Fibroblast of villous mesenchyme (primary cell): ENCODE measurements at regions not wholly inside any gene's neighbourhood (a gene's known extent, or its start where the extent isn't known, plus 50 kb on each side); places are given as distances from the start of the nearest gene placed in this dataset.

Experiments used
- DNase-seq: peaks from one replicate; pipeline ENCODE4 v3.0.0-alpha.2; 2010; ENCODE audit warnings: low read depth
- H3K4me3 ChIP-seq: 2 replicates; pipeline ENCODE4 v1.5.1; 2011; ENCODE audit warnings: low read depth, mild to moderate bottlenecking, low read length
- TF ChIP-seq, protein P1 (sequence below): IDR thresholded peaks from 2 replicates; pipeline ENCODE4 v1.5.1; 2012; ENCODE audit warnings: low read depth, mild to moderate bottlenecking, low read length; ENCODE audit not compliant: insufficient read depth

DNA sequence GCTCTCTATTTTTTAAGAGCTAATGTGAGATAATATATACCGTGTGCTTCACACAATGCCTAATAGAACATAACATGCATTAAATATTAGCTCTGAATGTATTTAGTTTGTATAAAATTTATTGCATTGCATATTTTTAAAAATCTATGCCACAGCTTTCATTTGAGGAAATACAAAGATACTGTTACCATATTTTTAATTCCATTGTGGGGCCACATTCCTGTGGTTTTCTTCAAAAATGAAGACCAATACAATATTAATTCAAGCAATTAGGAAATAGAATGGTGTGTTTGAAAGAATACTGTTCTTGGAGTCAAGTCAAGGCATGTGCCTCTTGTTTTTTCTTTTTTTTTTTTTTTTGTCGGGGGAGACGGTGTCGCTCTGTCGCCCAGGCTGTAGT lies 95.4 kb upstream of the CADPS start:
- TF ChIP-seq, protein P1, sequence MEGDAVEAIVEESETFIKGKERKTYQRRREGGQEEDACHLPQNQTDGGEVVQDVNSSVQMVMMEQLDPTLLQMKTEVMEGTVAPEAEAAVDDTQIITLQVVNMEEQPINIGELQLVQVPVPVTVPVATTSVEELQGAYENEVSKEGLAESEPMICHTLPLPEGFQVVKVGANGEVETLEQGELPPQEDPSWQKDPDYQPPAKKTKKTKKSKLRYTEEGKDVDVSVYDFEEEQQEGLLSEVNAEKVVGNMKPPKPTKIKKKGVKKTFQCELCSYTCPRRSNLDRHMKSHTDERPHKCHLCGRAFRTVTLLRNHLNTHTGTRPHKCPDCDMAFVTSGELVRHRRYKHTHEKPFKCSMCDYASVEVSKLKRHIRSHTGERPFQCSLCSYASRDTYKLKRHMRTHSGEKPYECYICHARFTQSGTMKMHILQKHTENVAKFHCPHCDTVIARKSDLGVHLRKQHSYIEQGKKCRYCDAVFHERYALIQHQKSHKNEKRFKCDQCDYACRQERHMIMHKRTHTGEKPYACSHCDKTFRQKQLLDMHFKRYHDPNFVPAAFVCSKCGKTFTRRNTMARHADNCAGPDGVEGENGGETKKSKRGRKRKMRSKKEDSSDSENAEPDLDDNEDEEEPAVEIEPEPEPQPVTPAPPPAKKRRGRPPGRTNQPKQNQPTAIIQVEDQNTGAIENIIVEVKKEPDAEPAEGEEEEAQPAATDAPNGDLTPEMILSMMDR: no peak
- H3K4me3 ChIP-seq: no peak overlapping the region
- DNase-seq: no peak

DNA sequence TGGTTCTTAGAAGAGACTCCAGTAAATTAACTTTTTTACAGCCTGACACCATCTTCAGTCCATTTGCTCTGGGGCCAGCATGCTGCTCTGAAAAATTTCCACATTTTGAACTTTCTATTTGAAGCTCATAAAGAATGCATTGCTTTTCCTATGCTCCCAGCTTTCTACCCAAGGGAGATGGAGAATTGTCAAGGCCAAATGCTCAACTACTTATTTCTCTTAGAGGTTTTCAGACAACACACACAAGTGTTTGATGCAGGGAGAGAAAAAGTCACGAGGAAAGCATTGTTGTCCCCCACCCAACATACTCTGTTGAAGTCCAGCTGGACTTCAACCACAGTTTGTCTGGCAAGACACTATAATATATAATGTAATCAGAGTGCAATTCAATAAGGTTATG lies 100.3 kb upstream of the CADPS start:
- no peak for DNase-seq
- H3K4me3 ChIP-seq: no peak overlapping the region
- TF ChIP-seq, protein P1: no peak

DNA sequence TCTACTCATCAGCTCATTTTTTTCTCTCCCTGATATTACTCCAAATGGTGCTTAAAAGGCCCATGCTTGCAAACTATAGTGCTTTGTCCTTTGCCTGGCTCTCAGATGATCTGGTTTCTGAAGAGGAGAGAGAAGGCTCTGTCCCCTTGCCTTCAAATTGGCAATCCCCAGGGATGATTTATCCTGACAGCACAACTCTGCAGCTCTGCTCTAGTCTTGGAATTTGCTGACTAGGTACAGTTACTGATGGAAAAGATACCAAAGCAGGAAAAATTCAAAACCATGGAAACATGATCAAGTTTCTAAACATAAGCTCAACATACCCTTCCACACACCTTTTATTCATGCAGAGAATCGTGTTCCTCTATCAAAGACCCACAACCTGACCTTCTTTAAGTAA lies 106.7 kb upstream of the CADPS start:
- H3K4me3 ChIP-seq: no peak overlapping the region
- TF ChIP-seq, protein P1: no peak

DNA sequence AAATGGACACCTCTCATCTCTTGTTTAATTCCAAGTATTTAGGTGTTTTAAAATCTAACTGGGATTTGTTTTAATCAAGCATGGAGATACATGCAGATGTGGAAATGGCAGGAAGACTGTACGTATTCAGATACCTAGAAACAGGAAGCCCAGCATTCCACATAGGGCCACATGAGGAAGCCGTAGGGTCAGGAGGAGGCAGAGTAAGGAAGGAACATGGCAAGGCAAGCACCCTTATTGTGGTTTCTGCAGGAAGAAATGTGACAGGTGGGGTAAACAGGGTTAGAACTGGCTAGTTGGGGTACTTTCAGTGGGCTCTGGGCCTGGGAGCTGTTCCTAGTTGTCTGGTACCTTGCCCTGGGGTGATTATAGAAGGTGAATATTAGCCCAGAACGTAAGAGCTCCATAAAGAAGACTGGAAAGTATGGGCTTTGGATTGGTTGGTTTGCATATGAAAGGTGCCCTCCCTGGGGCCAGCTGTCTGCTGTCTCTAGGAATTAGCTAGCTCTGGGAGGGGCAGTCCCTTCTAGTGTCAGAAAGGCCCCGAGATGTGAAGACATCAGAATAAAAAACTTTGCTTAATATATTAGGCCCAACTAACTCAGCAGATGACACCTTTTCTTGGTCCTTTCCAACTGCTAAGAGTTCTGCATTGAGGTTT lies 107.7 kb upstream of the CADPS start:
- TF ChIP-seq, protein P1: no peak
- no peak overlapping the region for H3K4me3 ChIP-seq
- no peak for DNase-seq

More for the DNA sequence above, 106.7 kb upstream of the CADPS start:
- DNase-seq: no peak

DNA sequence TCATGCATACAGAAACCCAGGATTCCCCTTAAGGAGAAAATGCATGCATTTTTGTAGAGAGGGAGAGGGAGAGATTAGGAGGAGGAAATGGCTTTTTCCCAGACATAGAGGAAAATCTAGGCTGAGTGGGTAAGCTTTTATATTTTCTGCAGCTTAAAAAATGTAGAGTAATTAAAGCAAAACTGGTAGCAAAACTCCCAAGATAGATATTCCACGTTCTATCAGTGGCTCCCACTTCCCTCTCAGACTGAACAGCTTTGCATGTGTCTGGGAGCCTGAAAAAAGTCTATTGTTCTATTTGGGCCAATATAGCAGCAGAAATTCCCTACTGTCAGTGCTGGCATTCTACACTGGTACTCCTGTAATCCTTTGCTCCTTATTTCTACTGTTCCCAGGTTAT lies 110.8 kb upstream of the CADPS start:
- TF ChIP-seq, protein P1: no peak
- H3K4me3 ChIP-seq: no peak overlapping the region
- DNase-seq: no peak

DNA sequence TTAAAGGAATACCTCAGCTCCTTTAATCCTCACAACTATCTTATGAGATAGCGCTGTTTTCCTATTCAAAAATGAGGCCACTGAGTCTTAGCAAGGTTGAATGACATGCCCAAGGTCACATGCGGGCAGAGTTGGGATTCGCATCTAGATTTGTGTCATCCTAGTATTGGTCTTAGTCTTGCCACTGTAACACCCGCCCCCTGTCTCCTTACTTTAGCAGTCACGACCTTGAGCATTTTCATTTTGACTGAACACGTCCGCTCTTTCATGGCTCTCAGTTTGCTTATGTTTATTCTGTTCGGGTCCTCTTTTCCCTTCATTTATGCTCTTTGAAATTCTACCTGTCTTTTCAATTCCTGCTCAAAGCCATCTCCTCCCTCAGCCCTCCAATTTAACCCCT lies 112.5 kb upstream of the CADPS start:
- no peak for DNase-seq
- TF ChIP-seq, protein P1: no peak
- no peak overlapping the region for H3K4me3 ChIP-seq
